ENCODE measurements at regions not wholly inside any gene's neighbourhood (a gene's known extent, or its start where the extent isn't known, plus 50 kb on each side); places are given as distances from the start of the nearest gene placed in this dataset.

DNA sequence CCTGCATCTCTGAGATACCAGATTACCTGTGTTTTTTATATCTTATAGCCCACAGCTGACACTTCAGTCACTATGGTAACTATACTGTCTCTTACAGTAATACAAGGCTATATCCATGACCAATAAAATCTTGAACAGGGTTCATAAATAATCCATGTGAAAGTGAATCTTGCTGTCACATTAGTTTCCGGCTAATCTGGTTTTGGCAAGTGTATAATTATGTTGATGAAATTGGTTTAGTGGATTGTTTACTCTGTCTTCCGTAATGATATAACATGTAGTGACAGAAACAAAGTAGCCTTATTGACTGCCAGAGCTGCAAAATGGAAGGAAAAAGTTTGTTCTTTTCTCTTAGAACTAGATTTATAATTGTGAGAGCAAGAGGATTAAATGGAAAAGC lies 686.6 kb upstream of the PABPC4L start:
- DNase-seq (ENCODE audit: extremely low read depth, low read depth): no peak
- TF ChIP-seq CTCF (IDR thresholded peaks at IDR 0.05; ENCODE audit: low read depth, low read length): no peak

GRCh38 chr4:134885436-134885835 lies 683.8 kb upstream of the PABPC4L start:
- DNase-seq (ENCODE audit: extremely low read depth, low read depth): no peak
- no peak for TF ChIP-seq CTCF (IDR thresholded peaks at IDR 0.05; ENCODE audit: low read depth, low read length)

DNA sequence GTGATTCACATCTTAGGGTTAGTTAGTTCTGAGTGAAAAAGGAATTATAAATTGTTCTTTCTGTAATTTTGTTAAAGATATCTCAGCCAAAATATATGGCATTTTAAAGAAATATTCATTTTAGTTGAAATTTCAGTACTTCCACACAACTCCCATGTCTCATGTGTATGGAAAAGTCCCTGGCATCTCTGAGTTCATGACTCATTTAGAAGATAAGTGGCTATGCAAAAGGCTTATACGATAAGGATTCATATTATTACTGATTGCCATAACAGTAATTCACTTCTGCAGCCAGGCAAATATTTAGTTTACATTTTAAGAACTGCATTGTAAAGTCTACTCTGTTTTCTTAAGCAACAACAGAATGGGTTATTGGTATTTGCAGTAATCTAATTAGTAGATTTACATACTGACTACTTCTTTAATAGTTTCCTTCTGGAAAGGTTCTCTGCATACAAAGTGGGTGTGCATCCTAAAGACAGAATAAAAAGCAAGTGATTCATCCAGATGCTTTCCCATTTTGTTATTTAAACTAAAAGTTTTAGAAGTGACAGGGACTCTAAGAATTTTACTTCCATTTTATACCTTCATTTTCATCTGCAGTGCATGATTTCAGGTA lies 682.4 kb upstream of the PABPC4L start:
- no peak for DNase-seq (ENCODE audit: extremely low read depth, low read depth)
- no peak for TF ChIP-seq CTCF (IDR thresholded peaks at IDR 0.05; ENCODE audit: low read depth, low read length)

GRCh38 chr4:134879019-134879418 lies 677.4 kb upstream of the PABPC4L start:
- no peak for TF ChIP-seq CTCF (IDR thresholded peaks at IDR 0.05; ENCODE audit: low read depth, low read length)
- DNase-seq (ENCODE audit: extremely low read depth, low read depth): no peak

DNA sequence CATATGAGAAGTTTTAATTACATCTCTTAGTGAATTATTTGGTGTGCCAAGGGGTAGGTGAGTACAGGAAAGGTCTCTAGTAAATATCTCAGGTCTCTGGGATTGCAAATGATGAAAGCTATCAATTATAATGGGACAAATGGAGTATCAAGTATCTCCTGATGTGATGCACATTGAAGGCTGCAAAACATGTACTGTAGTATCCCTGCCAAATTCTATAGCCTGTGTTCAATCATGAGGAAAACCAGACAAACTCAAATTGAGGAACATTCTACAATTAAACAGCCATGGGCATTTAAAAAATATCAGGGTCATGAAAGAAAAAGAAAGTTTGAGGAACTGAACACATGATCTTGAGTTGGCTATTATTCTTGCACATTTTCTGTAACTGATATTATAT lies 665.4 kb upstream of the PABPC4L start:
- DNase-seq (ENCODE audit: extremely low read depth, low read depth): no peak
- TF ChIP-seq CTCF (IDR thresholded peaks at IDR 0.05; ENCODE audit: low read depth, low read length): no peak

GRCh38 chr4:134865675-134866074 lies 664.1 kb upstream of the PABPC4L start:
- DNase-seq (ENCODE audit: extremely low read depth, low read depth): no peak
- no peak for TF ChIP-seq CTCF (IDR thresholded peaks at IDR 0.05; ENCODE audit: low read depth, low read length)

GRCh38 chr4:134862116-134862515 lies 660.5 kb upstream of the PABPC4L start:
- TF ChIP-seq CTCF (IDR thresholded peaks at IDR 0.05; ENCODE audit: low read depth, low read length): no peak
- DNase-seq (ENCODE audit: extremely low read depth, low read depth): no peak

Measured in AG09319 (cell line).